Hepatocyte (in vitro differentiated cells): ENCODE measurements at regions not wholly inside any gene's neighbourhood (a gene's known extent, or its start where the extent isn't known, plus 50 kb on each side); places are given as distances from the start of the nearest gene placed in this dataset.

ENCODE experiments used
- EZH2 ChIP-seq: fragments of 200-600 bp; sonication (generic); IDR thresholded peaks from 2 replicates; pipeline ENCODE4 v1.6.1; 2016; ENCODE audit warnings: antibody characterized with exemption, mild to moderate bottlenecking, borderline replicate concordance
- EZH2phosphoT487 ChIP-seq: fragments of 200-600 bp; sonication (generic); IDR thresholded peaks from one replicate; pipeline ENCODE4 v1.6.1; 2018; ENCODE audit warnings: antibody characterized with exemption, mild to moderate bottlenecking, low read depth, moderate library complexity; ENCODE audit not compliant: unreplicated experiment, severe bottlenecking
- TF ChIP-seq, protein P1 (sequence below): fragments of 200-600 bp; sonication (generic); IDR thresholded peaks from 2 replicates; pipeline ENCODE4 v1.5.1; 2016; ENCODE audit warnings: antibody characterized with exemption, mild to moderate bottlenecking; ENCODE audit not compliant: poor library complexity

DNA sequence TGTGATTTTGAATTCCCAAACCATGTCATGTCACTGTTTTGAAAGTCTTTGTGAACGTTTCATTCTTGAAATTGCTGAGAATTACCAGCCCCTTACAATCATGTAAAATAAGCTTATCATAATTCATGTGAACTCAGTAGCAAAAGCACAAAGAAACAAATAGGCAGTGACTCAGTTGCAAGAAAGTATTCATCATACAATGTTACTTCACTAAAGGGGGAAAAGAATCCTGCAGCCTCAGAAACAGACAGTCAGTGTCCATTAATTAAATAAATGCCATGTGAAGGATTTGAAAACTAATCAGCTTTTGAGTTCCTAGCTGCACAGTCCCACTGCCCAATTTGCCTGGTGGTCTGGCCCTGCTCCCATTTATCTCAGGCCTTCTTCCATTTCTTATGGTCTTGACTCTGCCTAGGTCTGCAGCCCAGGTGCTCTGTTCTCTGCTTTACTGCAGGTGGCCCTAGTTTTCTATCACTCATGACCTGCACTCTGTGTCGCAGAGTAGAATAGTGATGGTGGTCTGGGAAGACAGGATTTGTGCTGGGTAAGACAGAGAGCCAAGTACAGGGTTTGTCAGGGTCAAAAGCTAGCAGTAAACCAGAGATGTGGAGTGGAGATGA is 99.7 kb downstream of the PLCE1 start:
- TF ChIP-seq, protein P1, sequence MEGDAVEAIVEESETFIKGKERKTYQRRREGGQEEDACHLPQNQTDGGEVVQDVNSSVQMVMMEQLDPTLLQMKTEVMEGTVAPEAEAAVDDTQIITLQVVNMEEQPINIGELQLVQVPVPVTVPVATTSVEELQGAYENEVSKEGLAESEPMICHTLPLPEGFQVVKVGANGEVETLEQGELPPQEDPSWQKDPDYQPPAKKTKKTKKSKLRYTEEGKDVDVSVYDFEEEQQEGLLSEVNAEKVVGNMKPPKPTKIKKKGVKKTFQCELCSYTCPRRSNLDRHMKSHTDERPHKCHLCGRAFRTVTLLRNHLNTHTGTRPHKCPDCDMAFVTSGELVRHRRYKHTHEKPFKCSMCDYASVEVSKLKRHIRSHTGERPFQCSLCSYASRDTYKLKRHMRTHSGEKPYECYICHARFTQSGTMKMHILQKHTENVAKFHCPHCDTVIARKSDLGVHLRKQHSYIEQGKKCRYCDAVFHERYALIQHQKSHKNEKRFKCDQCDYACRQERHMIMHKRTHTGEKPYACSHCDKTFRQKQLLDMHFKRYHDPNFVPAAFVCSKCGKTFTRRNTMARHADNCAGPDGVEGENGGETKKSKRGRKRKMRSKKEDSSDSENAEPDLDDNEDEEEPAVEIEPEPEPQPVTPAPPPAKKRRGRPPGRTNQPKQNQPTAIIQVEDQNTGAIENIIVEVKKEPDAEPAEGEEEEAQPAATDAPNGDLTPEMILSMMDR = no peak
- TF ChIP-seq EZH2phosphoT487 = no peak
- no peak for TF ChIP-seq EZH2
